A673 (cell line): ENCODE measurements at regions not wholly inside any gene's neighbourhood (a gene's known extent, or its start where the extent isn't known, plus 50 kb on each side); places are given as distances from the start of the nearest gene placed in this dataset.
"Not testable (repeated sequence)": the region's sequence is repeated elsewhere in the genome, so short reads cannot be mapped to it uniquely, and the experiment has no call there.

Experiments
- BruUV-seq: library from RNA; stranded (reverse); fragments of 400-500 nt; replicated peaks from 2 replicates; lab custom pipeline; 2021; lab: Mats Ljungman, UMichigan
- CTCF ChIA-PET: fragments of 300-600 bp; sonication (Branson Sonifier 250); formaldehyde crosslinking; loops from one replicate; lab custom pipeline; 2022; ENCODE audit warnings: antibody characterized with exemption; lab: Charles Lee
- POLR2A ChIA-PET: fragments of 300-600 bp; sonication (Branson Sonifier 250); formaldehyde crosslinking; loops from one replicate; lab custom pipeline; 2022; ENCODE audit warnings: antibody characterized with exemption; ENCODE audit not compliant: low non-redundant PET; lab: Charles Lee
- DNase-seq: peaks from one replicate; pipeline ENCODE4 v3.0.0-alpha.2; 2015; ENCODE audit warnings: low spot score
- H3K27ac ChIP-seq: fragments of 200-600 bp; sonication (generic); 2 replicates; pipeline ENCODE4 v1.5.1; 2016; ENCODE audit warnings: mixed run types, low read depth, mild to moderate bottlenecking, mixed read lengths, antibody characterized with exemption, low read length; ENCODE audit not compliant: poor library complexity, severe bottlenecking
- H3K27me3 ChIP-seq: fragments of 200-600 bp; sonication (generic); replicated peaks from 2 replicates; pipeline ENCODE4 v1.6.1; 2017; ENCODE audit warnings: mixed run types, low read depth, mild to moderate bottlenecking, mixed read lengths, antibody characterized with exemption, low read length; ENCODE audit not compliant: insufficient read depth, poor library complexity
- H3K36me3 ChIP-seq: fragments of 200-600 bp; sonication (generic); 2 replicates; pipeline ENCODE4 v1.6.1; 2016; ENCODE audit warnings: mixed run types, mild to moderate bottlenecking, mixed read lengths, antibody characterized with exemption, low read length; ENCODE audit not compliant: insufficient read depth, poor library complexity, severe bottlenecking
- H3K4me1 ChIP-seq: fragments of 200-600 bp; sonication (generic); 2 replicates; pipeline ENCODE4 v1.6.1; 2017; ENCODE audit warnings: mixed run types, mild to moderate bottlenecking, mixed read lengths, antibody characterized with exemption, low read length; ENCODE audit not compliant: insufficient read depth, poor library complexity, severe bottlenecking
- H3K4me3 ChIP-seq: fragments of 200-600 bp; sonication (generic); 2 replicates; pipeline ENCODE4 v1.5.1; 2016; ENCODE audit warnings: low read depth, mixed run types, mild to moderate bottlenecking, mixed read lengths, low read length; ENCODE audit not compliant: poor library complexity, severe bottlenecking
- H3K9me3 ChIP-seq: fragments of 200-600 bp; sonication (generic); 2 replicates; pipeline ENCODE4 v1.6.1; 2016; ENCODE audit warnings: mixed run types, low read depth, mild to moderate bottlenecking, mixed read lengths, antibody characterized with exemption, low read length; ENCODE audit not compliant: poor library complexity, severe bottlenecking
- CTCF ChIP-seq: fragments of 300-800, 200-600 bp; sonication (generic); conservative IDR thresholded peaks from 2 replicates; pipeline ENCODE4 v1.5.1; 2017; ENCODE audit warnings: low read depth, mild to moderate bottlenecking, antibody characterized with exemption, low read length, moderate library complexity, mixed read lengths
- EZH2 ChIP-seq: fragments of 200-600 bp; sonication (generic); IDR thresholded peaks from 2 replicates; pipeline ENCODE4 v1.6.1; 2017; ENCODE audit warnings: borderline replicate concordance, low read depth, mild to moderate bottlenecking, mixed read lengths, antibody characterized with exemption, low read length; ENCODE audit not compliant: poor library complexity, severe bottlenecking
- intact Hi-C: fragments of 100-400 bp; cut with micrococcal nuclease; formaldehyde crosslinking; loops from one replicate; pipeline ENCODE4 v1.10.0; 2022; ENCODE audit not compliant: unreplicated experiment

DNA sequence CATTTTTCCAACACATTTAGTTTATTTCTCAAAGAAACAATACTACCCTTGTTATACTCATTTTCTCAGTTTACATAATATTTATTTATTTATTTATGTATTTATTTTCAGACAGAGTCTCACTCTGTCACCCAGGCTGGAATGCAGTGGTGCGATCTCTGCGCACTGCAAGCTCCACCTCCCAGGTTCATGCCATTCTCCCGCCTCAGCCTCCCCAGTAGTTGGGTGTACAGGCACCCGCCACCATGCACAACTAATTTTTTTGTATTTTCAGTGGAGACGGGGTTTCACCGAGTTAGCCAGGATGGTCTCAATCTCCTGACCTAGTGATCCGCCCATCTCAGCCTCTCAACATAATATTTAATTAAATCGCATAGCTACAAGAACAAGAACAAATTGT, 2183.8 kb upstream of the DEFB115 start:
- H3K27me3 ChIP-seq, BruUV-seq, intact Hi-C loops, H3K4me3 ChIP-seq, POLR2A ChIA-PET, H3K4me1 ChIP-seq, H3K36me3 ChIP-seq, H3K27ac ChIP-seq, H3K9me3 ChIP-seq, DNase-seq, CTCF ChIA-PET: not testable (repeated sequence)

DNA sequence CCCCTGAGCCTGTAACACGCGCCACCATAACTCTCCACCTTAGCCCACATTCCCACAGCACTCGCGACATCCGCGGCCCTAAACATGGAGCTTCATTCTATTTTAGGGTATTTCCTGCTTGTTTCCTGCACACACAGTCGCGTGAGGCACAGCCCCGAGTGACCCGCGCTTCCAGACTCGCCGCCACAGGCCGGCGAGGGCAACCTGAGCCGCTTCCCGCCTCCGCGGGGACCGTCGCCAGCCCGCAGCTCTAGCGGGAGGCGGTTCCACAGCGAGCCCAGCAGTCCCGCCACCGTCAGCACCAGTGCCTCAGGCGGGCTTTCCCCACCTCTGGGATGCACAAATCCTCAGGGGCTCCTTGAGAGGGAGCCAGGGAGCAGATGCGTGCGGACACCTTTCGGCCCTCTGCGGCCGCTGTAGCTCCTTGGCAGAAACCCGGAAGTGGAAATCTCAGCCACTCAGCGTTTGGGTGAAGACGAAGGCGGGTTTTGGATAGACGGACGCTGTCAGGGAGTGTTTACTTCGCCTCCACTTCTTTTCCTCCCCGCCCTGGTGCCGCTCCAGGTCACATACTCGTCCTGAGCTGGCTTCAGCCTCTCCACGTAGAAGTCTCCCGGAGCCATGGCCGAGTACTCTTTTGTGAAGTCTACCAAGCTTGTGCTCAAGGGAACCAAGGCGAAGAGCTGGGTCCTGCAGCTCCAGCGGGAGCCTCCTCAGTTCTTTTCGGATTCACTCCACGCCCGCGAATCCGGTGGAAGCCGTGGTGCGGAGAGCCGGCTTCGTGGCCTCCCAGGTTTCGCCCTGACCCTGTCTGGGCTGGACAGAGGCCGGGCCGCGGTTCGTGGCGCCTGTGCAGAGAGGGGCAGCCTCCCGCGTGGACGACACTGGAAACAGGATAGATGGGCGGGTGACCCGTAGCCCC, 2177.4 kb upstream of the DEFB115 start:
- no peak overlapping the region for H3K27ac ChIP-seq
- no peak for DNase-seq
- no peaks in the 10 kb centered on the region for H3K4me1 ChIP-seq
- no peak overlapping the region for H3K4me3 ChIP-seq
- POLR2A ChIA-PET: no interaction called here
- H3K36me3 ChIP-seq: no peaks in the 10 kb centered on the region
- H3K9me3 ChIP-seq: peaks cover 15% of the 10 kb centered on the region
- TF ChIP-seq EZH2: no peak
- TF ChIP-seq CTCF: no peak
- CTCF ChIA-PET: no interaction called here
- no TSS peak for BruUV-seq
- intact Hi-C loops: no loop called here
- no peaks in the 10 kb centered on the region for H3K27me3 ChIP-seq

GRCh38 chr20:29081712-29082111, 2175.8 kb upstream of the DEFB115 start:
- H3K4me3 ChIP-seq, POLR2A ChIA-PET, H3K27me3 ChIP-seq, intact Hi-C loops, H3K36me3 ChIP-seq, CTCF ChIA-PET, DNase-seq, H3K4me1 ChIP-seq, BruUV-seq, H3K27ac ChIP-seq: not testable (repeated sequence)
- peaks cover 18% of the 10 kb centered on the region for H3K9me3 ChIP-seq

- ChIA-PET CTCF (no interaction called here), POLR2A (no interaction called here)
- H3K4me1 ChIP-seq: no peaks in the 10 kb centered on the region
- TF ChIP-seq EZH2 (no peak), CTCF (no peak)
- H3K27me3 ChIP-seq: no peaks in the 10 kb centered on the region
- no peak for DNase-seq
- BruUV-seq: no TSS peak
- H3K4me3 ChIP-seq: no peak overlapping the region
- peaks cover 23% of the 10 kb centered on the region for H3K9me3 ChIP-seq
- H3K36me3 ChIP-seq: no peaks in the 10 kb centered on the region
- H3K27ac ChIP-seq: no peak overlapping the region
- intact Hi-C loops: no loop called here
These were observed 2171.8 kb upstream of the DEFB115 start for GRCh38 chr20:29085625-29086024.

DNA sequence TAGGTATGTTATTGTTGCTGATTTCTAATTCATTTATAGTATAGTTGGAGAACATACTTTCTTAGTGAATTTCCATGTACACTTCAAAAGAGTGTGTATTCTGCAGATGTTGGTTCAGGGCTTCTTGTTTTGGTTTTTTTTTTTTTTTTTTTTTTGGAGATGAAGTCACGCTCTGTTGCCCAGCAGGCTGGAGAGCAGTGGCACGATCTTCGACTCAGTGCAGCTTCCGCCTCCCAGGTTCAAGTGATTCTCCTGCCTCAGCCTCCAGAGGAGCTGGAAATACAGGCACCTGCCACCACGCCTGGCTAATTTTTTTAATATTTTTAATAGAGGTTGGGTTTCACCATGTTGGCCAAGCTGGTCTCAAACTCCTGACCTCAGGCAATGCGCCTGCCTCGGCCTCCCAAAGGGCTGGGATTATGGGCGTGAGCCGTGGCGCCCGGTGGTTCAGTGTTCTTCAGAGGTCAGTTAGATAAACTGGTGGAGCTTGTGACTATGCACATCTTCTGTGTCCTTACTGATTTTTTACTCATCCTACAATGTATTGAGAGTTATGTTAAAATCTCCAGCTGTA, 2171.2 kb upstream of the DEFB115 start:
- H3K27me3 ChIP-seq, CTCF ChIA-PET, POLR2A ChIA-PET, intact Hi-C loops, H3K4me1 ChIP-seq, H3K36me3 ChIP-seq, BruUV-seq, H3K27ac ChIP-seq, DNase-seq, H3K4me3 ChIP-seq: not testable (repeated sequence)
- peaks cover 23% of the 10 kb centered on the region for H3K9me3 ChIP-seq
